HL-60 (cell line): ENCODE measurements at regions not wholly inside any gene's neighbourhood (a gene's known extent, or its start where the extent isn't known, plus 50 kb on each side); places are given as distances from the start of the nearest gene placed in this dataset.

Experiments
- GABPA ChIP-seq: IDR thresholded peaks from 2 replicates; pipeline ENCODE4 v1.6.1; 2012; ENCODE audit warnings: low read depth
- POLR2AphosphoS5 ChIP-seq: IDR thresholded peaks from 2 replicates; pipeline ENCODE4 v1.6.1; 2012; ENCODE audit warnings: low read depth
- TF ChIP-seq, protein P1 (sequence below): IDR thresholded peaks from one replicate; pipeline ENCODE4 v1.5.1; 2011; ENCODE audit warnings: low read length, control low read depth, inconsistent platforms; ENCODE audit not compliant: insufficient read depth
- TF ChIP-seq, protein P2 (sequence below): IDR thresholded peaks from 2 replicates; pipeline ENCODE4 v1.6.1; 2012; ENCODE audit warnings: low read depth; ENCODE audit not compliant: insufficient replicate concordance

DNA sequence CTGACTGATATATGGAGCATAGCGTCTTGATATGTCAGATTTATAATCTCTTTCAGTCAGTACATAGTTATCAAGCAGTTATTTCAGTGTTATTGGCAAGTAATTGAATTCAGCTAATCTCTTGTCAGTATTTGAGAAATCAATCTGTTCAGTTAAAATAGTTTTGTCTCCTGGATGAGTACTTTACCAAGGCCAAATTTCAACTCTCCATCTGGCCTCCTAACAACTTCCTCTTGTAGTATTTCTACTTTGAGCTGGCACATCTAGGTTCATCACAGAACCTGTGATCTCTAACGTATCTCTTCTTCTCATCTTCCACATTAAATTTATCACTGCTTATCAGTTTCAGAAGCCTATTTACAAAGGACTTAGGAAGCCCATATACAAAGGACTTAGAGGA, 690.5 kb downstream of the C12orf50 start:
- TF ChIP-seq, protein P1, sequence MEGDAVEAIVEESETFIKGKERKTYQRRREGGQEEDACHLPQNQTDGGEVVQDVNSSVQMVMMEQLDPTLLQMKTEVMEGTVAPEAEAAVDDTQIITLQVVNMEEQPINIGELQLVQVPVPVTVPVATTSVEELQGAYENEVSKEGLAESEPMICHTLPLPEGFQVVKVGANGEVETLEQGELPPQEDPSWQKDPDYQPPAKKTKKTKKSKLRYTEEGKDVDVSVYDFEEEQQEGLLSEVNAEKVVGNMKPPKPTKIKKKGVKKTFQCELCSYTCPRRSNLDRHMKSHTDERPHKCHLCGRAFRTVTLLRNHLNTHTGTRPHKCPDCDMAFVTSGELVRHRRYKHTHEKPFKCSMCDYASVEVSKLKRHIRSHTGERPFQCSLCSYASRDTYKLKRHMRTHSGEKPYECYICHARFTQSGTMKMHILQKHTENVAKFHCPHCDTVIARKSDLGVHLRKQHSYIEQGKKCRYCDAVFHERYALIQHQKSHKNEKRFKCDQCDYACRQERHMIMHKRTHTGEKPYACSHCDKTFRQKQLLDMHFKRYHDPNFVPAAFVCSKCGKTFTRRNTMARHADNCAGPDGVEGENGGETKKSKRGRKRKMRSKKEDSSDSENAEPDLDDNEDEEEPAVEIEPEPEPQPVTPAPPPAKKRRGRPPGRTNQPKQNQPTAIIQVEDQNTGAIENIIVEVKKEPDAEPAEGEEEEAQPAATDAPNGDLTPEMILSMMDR = no peak
- TF ChIP-seq POLR2AphosphoS5 (no peak), GABPA (no peak)
- TF ChIP-seq, protein P2, sequence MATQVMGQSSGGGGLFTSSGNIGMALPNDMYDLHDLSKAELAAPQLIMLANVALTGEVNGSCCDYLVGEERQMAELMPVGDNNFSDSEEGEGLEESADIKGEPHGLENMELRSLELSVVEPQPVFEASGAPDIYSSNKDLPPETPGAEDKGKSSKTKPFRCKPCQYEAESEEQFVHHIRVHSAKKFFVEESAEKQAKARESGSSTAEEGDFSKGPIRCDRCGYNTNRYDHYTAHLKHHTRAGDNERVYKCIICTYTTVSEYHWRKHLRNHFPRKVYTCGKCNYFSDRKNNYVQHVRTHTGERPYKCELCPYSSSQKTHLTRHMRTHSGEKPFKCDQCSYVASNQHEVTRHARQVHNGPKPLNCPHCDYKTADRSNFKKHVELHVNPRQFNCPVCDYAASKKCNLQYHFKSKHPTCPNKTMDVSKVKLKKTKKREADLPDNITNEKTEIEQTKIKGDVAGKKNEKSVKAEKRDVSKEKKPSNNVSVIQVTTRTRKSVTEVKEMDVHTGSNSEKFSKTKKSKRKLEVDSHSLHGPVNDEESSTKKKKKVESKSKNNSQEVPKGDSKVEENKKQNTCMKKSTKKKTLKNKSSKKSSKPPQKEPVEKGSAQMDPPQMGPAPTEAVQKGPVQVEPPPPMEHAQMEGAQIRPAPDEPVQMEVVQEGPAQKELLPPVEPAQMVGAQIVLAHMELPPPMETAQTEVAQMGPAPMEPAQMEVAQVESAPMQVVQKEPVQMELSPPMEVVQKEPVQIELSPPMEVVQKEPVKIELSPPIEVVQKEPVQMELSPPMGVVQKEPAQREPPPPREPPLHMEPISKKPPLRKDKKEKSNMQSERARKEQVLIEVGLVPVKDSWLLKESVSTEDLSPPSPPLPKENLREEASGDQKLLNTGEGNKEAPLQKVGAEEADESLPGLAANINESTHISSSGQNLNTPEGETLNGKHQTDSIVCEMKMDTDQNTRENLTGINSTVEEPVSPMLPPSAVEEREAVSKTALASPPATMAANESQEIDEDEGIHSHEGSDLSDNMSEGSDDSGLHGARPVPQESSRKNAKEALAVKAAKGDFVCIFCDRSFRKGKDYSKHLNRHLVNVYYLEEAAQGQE = no peak
